ENCODE measurements at regions not wholly inside any gene's neighbourhood (a gene's known extent, or its start where the extent isn't known, plus 50 kb on each side); places are given as distances from the start of the nearest gene placed in this dataset.

GRCh38 chr3:193902607-193903511 is 233.1 kb upstream of the HES1 start:
- TF ChIP-seq, protein P1, sequence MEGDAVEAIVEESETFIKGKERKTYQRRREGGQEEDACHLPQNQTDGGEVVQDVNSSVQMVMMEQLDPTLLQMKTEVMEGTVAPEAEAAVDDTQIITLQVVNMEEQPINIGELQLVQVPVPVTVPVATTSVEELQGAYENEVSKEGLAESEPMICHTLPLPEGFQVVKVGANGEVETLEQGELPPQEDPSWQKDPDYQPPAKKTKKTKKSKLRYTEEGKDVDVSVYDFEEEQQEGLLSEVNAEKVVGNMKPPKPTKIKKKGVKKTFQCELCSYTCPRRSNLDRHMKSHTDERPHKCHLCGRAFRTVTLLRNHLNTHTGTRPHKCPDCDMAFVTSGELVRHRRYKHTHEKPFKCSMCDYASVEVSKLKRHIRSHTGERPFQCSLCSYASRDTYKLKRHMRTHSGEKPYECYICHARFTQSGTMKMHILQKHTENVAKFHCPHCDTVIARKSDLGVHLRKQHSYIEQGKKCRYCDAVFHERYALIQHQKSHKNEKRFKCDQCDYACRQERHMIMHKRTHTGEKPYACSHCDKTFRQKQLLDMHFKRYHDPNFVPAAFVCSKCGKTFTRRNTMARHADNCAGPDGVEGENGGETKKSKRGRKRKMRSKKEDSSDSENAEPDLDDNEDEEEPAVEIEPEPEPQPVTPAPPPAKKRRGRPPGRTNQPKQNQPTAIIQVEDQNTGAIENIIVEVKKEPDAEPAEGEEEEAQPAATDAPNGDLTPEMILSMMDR (IDR thresholded peaks at IDR 0.05): no peak
- TF ChIP-seq POLR2AphosphoS5 (IDR thresholded peaks at IDR 0.05): no peak
- TF ChIP-seq POLR2A (IDR thresholded peaks at IDR 0.05): no peak
